Ascending aorta (tissue), 2 donors: ENCODE measurements at regions not wholly inside any gene's neighbourhood (a gene's known extent, or its start where the extent isn't known, plus 50 kb on each side); places are given as distances from the start of the nearest gene placed in this dataset.
A peak's percentile ranks its signal among the peaks of the same experiment; 100 is the strongest.

ENCODE experiments used
- DNase-seq, 2 donors: peaks; one replicate each; pipeline ENCODE4 v3.0.0-alpha.2; 2019; ENCODE audit warnings: low spot score in 2 of 2
- H3K27ac ChIP-seq, 2 donors: fragments of 200-600 bp; sonication (generic); one replicate each; pipeline ENCODE4 v1.5.1; 2016 to 2017; ENCODE audit warnings: mild to moderate bottlenecking in 1 of 2
- H3K27me3 ChIP-seq: fragments of 200-600 bp; sonication (generic); one replicate; pipeline ENCODE4 v1.5.1; 2017
- H3K36me3 ChIP-seq, 2 donors: fragments of 200-600 bp; sonication (generic); one replicate each; pipeline ENCODE4 v1.5.1; 2016
- H3K4me1 ChIP-seq, 2 donors: fragments of 200-600 bp; sonication (generic); one replicate each; pipeline ENCODE4 v1.5.1; 2016 to 2017; ENCODE audit warnings: mild to moderate bottlenecking in 1 of 2
- H3K4me3 ChIP-seq, 2 donors: fragments of 200-600 bp; sonication (generic); one replicate each; pipeline ENCODE4 v1.5.1; 2016 to 2017; ENCODE audit warnings: mild to moderate bottlenecking in 1 of 2
- H3K9me3 ChIP-seq, 2 donors: fragments of 200-600 bp; sonication (generic); one replicate each; pipeline ENCODE4 v1.5.1; 2016
- intact Hi-C: fragments of 100-400 bp; cut with DNase I; formaldehyde crosslinking; loops from one replicate; pipeline ENCODE4 v1.15.1; 2023
- TF ChIP-seq, protein P1 (sequence below), 3 experiments: fragments of 200-600 bp in 2 of 3; fragments of 450-650 bp in 1 of 3; sonication (generic) in 2 of 3; IDR thresholded peaks; one replicate each; pipeline ENCODE4 v1.5.1; 2016 to 2019; ENCODE audit warnings: antibody characterized with exemption in 3 of 3, mild to moderate bottlenecking in 1 of 3, moderate library complexity in 1 of 3

DNA sequence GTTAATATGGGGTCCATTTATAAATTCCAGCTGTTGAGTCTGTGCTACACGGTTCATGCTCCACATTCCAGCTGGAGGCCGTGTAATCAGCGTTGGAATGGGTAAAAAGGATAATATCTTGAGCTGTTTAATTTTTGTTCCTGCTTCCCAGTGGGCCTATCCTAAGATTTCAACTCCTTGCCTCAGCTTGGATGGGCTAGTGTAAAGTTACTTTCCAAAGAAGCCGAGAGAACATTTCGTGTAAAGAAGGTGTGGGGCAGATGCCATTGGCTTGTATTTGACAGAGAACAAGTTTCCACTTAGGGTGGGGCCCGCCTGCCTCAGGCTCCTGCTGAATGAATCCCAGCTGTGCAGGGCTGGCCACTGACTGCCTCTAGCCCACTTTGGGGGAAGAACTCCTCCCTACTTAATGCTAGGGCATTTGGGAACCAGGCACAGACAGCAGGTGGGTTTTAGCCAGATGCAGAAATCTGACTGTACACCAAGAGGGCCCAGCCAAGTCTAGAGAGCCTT is 125.9 kb upstream of the LYZL2 start:
- H3K9me3 ChIP-seq: no peaks in the 10 kb centered on the region
- no peak overlapping the region for H3K4me3 ChIP-seq
- H3K36me3 ChIP-seq: no peaks in the 10 kb centered on the region
- no peak overlapping the region for H3K27ac ChIP-seq
- intact Hi-C loops: no loop called here
- no peak for DNase-seq
- TF ChIP-seq, protein P1, sequence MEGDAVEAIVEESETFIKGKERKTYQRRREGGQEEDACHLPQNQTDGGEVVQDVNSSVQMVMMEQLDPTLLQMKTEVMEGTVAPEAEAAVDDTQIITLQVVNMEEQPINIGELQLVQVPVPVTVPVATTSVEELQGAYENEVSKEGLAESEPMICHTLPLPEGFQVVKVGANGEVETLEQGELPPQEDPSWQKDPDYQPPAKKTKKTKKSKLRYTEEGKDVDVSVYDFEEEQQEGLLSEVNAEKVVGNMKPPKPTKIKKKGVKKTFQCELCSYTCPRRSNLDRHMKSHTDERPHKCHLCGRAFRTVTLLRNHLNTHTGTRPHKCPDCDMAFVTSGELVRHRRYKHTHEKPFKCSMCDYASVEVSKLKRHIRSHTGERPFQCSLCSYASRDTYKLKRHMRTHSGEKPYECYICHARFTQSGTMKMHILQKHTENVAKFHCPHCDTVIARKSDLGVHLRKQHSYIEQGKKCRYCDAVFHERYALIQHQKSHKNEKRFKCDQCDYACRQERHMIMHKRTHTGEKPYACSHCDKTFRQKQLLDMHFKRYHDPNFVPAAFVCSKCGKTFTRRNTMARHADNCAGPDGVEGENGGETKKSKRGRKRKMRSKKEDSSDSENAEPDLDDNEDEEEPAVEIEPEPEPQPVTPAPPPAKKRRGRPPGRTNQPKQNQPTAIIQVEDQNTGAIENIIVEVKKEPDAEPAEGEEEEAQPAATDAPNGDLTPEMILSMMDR (IDR thresholded peaks at IDR 0.05): no peak
- H3K27me3 ChIP-seq: no peaks in the 10 kb centered on the region
- H3K4me1 ChIP-seq: no peaks in the 10 kb centered on the region

DNA sequence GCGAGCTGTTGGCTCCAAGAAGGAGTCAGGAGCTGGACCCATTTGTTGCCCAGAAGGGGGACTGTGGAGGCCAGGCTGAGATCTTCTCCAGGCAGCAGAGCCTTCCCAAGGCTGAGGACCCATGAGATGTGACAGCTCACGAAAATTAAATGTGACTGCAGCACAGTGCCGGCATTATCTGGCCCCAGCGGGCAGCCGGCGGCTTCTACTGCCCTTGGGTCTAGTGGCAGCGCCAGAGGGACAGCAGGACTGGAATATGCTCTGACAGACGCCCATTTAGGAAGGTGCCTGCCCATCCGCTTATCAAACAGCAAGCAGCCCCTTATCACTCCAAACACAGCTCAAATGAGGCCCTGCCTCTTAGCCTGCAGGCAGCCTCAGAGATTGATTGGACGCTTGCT is 122.9 kb upstream of the LYZL2 start:
- H3K9me3 ChIP-seq: no peaks in the 10 kb centered on the region
- intact Hi-C loops: no loop called here
- TF ChIP-seq, protein P1 (IDR thresholded peaks at IDR 0.05): no peak
- no peaks in the 10 kb centered on the region for H3K4me1 ChIP-seq
- no peak overlapping the region for H3K4me3 ChIP-seq
- DNase-seq: no peak
- H3K27ac ChIP-seq: peak overlapping the region; percentile 10 to 24
- no peaks in the 10 kb centered on the region for H3K36me3 ChIP-seq
- H3K27me3 ChIP-seq: no peaks in the 10 kb centered on the region

GRCh38 chr10:30751678-30752331 is 122.3 kb upstream of the LYZL2 start:
- H3K27ac ChIP-seq: peak overlapping the region in 1 of 2 donors; percentile 24
- TF ChIP-seq, protein P1 (IDR thresholded peaks at IDR 0.05): peak; percentile 9 to 50 (median 29)
- H3K27me3 ChIP-seq: no peaks in the 10 kb centered on the region
- no peaks in the 10 kb centered on the region for H3K36me3 ChIP-seq
- no peaks in the 10 kb centered on the region for H3K4me1 ChIP-seq
- H3K4me3 ChIP-seq: no peak overlapping the region
- no peak for DNase-seq
- no peaks in the 10 kb centered on the region for H3K9me3 ChIP-seq
- intact Hi-C loops: no loop called here

DNA sequence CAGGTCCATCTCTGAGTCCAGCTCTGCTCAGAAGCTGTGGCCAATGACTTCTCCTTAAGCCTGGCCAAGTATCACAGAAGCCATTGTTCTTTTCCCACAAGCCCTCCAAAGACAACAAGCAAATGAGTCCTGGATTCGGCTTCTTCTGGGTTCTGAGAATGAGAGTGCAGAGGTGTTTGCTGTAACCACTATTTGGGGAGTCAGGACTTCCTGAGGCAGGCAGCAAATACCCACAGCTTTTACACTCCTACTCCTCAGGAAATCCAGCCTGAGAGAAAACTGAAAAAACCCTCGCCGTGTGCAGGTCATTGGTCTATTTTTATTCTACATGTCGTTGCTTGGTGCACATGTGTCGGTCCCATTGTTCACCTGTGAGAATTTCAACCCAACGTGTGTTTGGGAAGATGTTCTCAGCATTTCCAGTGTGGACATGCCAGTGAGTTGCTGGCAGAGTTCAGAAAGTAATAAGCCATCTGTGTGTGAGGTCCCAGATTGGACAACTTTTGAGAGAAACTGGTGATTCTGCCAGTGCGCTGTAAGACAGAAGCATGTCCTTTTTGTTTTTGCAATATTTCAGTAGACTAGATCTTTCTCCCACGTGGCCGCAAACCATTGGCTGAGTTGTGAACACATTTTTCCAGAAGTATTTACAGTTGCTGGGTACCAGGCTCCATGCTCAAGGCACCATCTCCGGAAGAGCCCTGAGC is 121.6 kb upstream of the LYZL2 start:
- TF ChIP-seq, protein P1 (IDR thresholded peaks at IDR 0.05): no peak
- H3K27me3 ChIP-seq: no peaks in the 10 kb centered on the region
- H3K36me3 ChIP-seq: no peaks in the 10 kb centered on the region
- H3K4me3 ChIP-seq: no peak overlapping the region
- no peaks in the 10 kb centered on the region for H3K9me3 ChIP-seq
- no peaks in the 10 kb centered on the region for H3K4me1 ChIP-seq
- no peak overlapping the region for H3K27ac ChIP-seq
- DNase-seq: no peak
- intact Hi-C loops: no loop called here

- no peak overlapping the region for H3K27ac ChIP-seq
- no peaks in the 10 kb centered on the region for H3K36me3 ChIP-seq
- H3K27me3 ChIP-seq: no peaks in the 10 kb centered on the region
- TF ChIP-seq, protein P1 (IDR thresholded peaks at IDR 0.05): no peak
- intact Hi-C loops: no loop called here
- no peaks in the 10 kb centered on the region for H3K4me1 ChIP-seq
- no peak overlapping the region for H3K4me3 ChIP-seq
- H3K9me3 ChIP-seq: no peaks in the 10 kb centered on the region
- no peak for DNase-seq
Observed at GRCh38 chr10:30749385-30749784, 119.8 kb upstream of the LYZL2 start.
